Gastrocnemius medialis (tissue), 4 donors: ENCODE measurements at regions not wholly inside any gene's neighbourhood (a gene's known extent, or its start where the extent isn't known, plus 50 kb on each side); places are given as distances from the start of the nearest gene placed in this dataset.

ENCODE experiments used
- CTCF ChIP-seq, 5 experiments: fragments of 450-650 bp in 3 of 5; fragments of 200-600 bp in 2 of 5; sonication (generic) in 2 of 5; IDR thresholded peaks in 4 of 5; conservative IDR thresholded peaks in 1 of 5; 1 replicate in 4 of 5; 2 replicates in 1 of 5; pipeline ENCODE4 v1.5.1; 2016 to 2019; ENCODE audit warnings: antibody characterized with exemption in 5 of 5, mild to moderate bottlenecking in 3 of 5, moderate library complexity in 3 of 5
- POLR2A ChIP-seq, 2 donors: fragments of 450-650 bp; IDR thresholded peaks; one replicate each; pipeline ENCODE4 v1.6.1; 2017; ENCODE audit warnings: antibody characterized with exemption in 2 of 2, mild to moderate bottlenecking in 2 of 2, moderate library complexity in 2 of 2

- TF ChIP-seq CTCF (IDR thresholded peaks at IDR 0.05 in 4 of 5, conservative IDR thresholded peaks at IDR 0.05 in 1 of 5) = no peak
- TF ChIP-seq POLR2A (IDR thresholded peaks at IDR 0.05) = no peak
These were observed 52.6 kb upstream of the PCBD1 start for GRCh38 chr10:70940834-70941568.
